ENCODE measurements at regions not wholly inside any gene's neighbourhood (a gene's known extent, or its start where the extent isn't known, plus 50 kb on each side); places are given as distances from the start of the nearest gene placed in this dataset.
"Not testable (repeated sequence)": the region's sequence is repeated elsewhere in the genome, so short reads cannot be mapped to it uniquely, and the experiment has no call there.

DNA sequence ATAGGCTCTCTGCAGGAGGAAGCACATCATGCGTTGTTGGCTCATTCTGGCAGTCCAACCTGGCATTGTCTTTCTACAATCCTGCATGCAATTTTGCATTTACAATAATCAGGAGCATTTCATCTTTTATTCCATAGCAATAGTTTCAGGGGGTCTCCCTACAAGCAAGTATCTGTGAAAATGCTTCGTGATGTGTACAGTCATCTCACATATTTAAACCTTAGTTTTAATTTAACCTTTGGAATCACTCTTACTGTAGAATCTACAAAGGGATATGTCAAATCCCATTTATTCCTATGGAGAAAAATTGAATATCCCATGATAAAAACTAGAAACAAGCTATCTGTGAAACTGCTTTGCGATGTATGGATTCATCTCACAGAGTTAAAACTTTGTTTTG lies 112.0 kb upstream of the WSB1 start:
- H3K4me3 ChIP-seq (replicated peaks; ENCODE audit: low read depth, low read length), result no peak overlapping the region
- no peak for DNase-seq (ENCODE audit: extremely low read depth, insufficient read length)
- TF ChIP-seq, protein P1, sequence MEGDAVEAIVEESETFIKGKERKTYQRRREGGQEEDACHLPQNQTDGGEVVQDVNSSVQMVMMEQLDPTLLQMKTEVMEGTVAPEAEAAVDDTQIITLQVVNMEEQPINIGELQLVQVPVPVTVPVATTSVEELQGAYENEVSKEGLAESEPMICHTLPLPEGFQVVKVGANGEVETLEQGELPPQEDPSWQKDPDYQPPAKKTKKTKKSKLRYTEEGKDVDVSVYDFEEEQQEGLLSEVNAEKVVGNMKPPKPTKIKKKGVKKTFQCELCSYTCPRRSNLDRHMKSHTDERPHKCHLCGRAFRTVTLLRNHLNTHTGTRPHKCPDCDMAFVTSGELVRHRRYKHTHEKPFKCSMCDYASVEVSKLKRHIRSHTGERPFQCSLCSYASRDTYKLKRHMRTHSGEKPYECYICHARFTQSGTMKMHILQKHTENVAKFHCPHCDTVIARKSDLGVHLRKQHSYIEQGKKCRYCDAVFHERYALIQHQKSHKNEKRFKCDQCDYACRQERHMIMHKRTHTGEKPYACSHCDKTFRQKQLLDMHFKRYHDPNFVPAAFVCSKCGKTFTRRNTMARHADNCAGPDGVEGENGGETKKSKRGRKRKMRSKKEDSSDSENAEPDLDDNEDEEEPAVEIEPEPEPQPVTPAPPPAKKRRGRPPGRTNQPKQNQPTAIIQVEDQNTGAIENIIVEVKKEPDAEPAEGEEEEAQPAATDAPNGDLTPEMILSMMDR (IDR thresholded peaks at IDR 0.05; ENCODE audit: insufficient read depth, low read length, poor library complexity, severe bottlenecking), result no peak
- H3K27me3 ChIP-seq (replicated peaks; ENCODE audit: control insufficient read depth, insufficient read depth, low read length), result no peaks in the 10 kb centered on the region
- no peaks in the 10 kb centered on the region for H3K36me3 ChIP-seq (ENCODE audit: control insufficient read depth, insufficient read depth, low read length)

DNA sequence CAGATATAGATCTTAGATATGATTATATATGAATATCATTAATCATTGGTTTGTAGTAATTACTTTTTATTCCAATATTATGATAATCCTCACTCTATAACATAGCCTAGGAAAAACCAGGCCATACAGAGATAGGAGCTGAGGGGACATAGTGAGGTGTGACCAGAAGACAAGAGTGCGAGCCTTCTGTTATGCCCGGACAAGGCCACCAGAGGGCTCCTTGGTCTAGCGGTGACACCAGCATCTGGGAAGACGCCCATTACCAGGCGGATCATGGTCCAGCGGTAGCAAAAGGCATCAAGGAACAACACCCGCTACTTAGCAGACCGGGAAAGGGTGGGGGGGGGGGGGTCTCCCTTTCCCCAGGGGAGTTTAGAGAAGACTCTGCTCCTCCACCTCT lies 96.4 kb upstream of the WSB1 start:
- not testable (repeated sequence) for H3K36me3 ChIP-seq (ENCODE audit: control insufficient read depth, insufficient read depth, low read length); DNase-seq (ENCODE audit: extremely low read depth, insufficient read length); H3K4me3 ChIP-seq (replicated peaks; ENCODE audit: low read depth, low read length); H3K27me3 ChIP-seq (replicated peaks; ENCODE audit: control insufficient read depth, insufficient read depth, low read length)
- TF ChIP-seq, protein P1 (IDR thresholded peaks at IDR 0.05; ENCODE audit: insufficient read depth, low read length, poor library complexity, severe bottlenecking), result peak; percentile 49

DNA sequence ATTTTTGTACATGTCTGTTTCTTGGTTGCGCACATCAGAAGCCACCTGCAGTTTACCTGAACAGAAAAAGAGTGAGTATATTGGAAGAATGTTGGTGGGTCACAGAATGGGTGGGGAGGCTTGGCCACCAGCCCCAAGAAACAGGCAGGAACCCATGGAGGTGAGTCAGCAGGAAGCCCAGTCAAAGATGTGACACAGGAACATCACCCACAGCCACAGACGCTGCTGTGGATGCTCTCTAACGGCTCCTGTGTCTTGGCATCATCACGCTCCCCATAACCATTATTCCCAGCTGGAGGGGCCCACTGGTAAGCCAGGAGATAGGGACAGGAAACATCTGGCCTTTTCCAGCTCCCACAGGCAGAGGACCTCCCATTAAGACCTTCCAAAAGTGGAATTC lies 94.0 kb upstream of the WSB1 start:
- TF ChIP-seq, protein P1 (IDR thresholded peaks at IDR 0.05; ENCODE audit: insufficient read depth, low read length, poor library complexity, severe bottlenecking), result no peak
- no peak for DNase-seq (ENCODE audit: extremely low read depth, insufficient read length)

DNA sequence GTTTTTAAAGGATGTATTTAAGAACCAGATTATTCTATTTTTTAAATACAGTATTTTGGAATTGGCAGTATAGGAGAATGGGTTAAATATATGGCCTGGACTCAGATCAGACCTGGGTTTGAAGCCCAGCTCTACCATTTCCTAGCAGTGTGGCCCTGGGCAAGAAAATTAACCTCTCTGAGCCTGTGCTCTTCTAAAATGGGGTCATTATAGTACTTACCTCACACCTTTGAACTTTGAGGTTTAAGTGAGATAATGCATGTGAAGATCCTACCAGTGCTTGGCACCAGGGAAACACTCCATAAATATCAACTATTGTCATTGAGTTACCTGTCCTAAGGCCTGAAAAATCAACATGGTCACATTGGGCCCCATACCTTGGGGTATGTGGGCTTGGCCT lies 93.4 kb upstream of the WSB1 start:
- TF ChIP-seq, protein P1 (IDR thresholded peaks at IDR 0.05; ENCODE audit: insufficient read depth, low read length, poor library complexity, severe bottlenecking), result no peak

More for the DNA sequence above, 94.0 kb upstream of the WSB1 start:
- Histone ChIP-seq H3K36me3 (ENCODE audit: control insufficient read depth, insufficient read depth, low read length) (no peaks in the 10 kb centered on the region), H3K4me3 (replicated peaks; ENCODE audit: low read depth, low read length) (no peak overlapping the region), H3K27me3 (replicated peaks; ENCODE audit: control insufficient read depth, insufficient read depth, low read length) (no peaks in the 10 kb centered on the region)

DNA sequence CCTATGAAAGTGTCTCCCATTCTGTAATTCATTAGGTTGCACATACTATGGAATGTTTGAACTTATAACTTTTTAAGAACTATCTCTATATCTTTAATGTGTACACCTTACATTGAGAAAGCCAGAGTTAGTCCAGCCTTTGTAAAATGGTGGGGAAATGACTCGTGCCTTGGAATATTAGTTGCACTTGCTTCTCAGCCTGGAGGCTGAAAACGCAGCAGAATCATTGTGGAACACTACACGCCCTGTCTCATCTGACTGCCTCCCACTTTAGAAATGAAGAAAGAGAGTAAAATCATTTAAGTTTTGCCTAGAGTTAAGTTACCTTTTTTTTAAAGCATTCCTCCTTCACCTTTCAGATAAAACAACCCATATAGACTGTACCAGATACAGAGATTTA lies 90.7 kb upstream of the WSB1 start:
- no peaks in the 10 kb centered on the region for H3K36me3 ChIP-seq (ENCODE audit: control insufficient read depth, insufficient read depth, low read length)
- no peaks in the 10 kb centered on the region for H3K27me3 ChIP-seq (replicated peaks; ENCODE audit: control insufficient read depth, insufficient read depth, low read length)
- H3K4me3 ChIP-seq (replicated peaks; ENCODE audit: low read depth, low read length), result no peak overlapping the region
- TF ChIP-seq, protein P1 (IDR thresholded peaks at IDR 0.05; ENCODE audit: insufficient read depth, low read length, poor library complexity, severe bottlenecking), result no peak
- no peak for DNase-seq (ENCODE audit: extremely low read depth, insufficient read length)

More for the DNA sequence above, 93.4 kb upstream of the WSB1 start:
- no peaks in the 10 kb centered on the region for H3K27me3 ChIP-seq (replicated peaks; ENCODE audit: control insufficient read depth, insufficient read depth, low read length)
- DNase-seq (ENCODE audit: extremely low read depth, insufficient read length), result no peak
- no peak overlapping the region for H3K4me3 ChIP-seq (replicated peaks; ENCODE audit: low read depth, low read length)
- H3K36me3 ChIP-seq (ENCODE audit: control insufficient read depth, insufficient read depth, low read length), result no peaks in the 10 kb centered on the region

DNA sequence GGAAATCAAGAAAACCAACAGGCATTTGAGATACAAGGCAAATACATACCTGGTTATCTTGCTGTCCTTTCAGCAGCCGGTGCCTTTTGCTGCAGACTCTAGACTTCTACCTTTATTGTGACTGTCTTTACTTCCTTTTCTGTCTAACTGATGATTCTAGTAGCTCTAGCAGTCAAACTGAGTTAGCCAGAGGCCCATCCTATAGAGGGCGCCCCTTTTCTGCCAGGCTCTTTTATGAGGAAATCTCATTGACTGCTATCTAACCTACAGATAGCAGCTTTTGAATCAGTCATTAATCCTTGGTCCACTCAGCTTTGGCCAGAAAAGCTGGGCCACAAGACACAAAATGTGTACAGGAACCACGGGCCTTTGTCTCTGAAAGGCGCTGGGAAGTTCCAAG lies 87.5 kb upstream of the WSB1 start:
- no peak overlapping the region for H3K4me3 ChIP-seq (replicated peaks; ENCODE audit: low read depth, low read length)
- H3K36me3 ChIP-seq (ENCODE audit: control insufficient read depth, insufficient read depth, low read length), result no peaks in the 10 kb centered on the region
- TF ChIP-seq, protein P1 (IDR thresholded peaks at IDR 0.05; ENCODE audit: insufficient read depth, low read length, poor library complexity, severe bottlenecking), result peak; percentile 57
- no peaks in the 10 kb centered on the region for H3K27me3 ChIP-seq (replicated peaks; ENCODE audit: control insufficient read depth, insufficient read depth, low read length)
- no peak for DNase-seq (ENCODE audit: extremely low read depth, insufficient read length)

All from GM06990 (cell line).